ENCODE measurements at regions not wholly inside any gene's neighbourhood (a gene's known extent, or its start where the extent isn't known, plus 50 kb on each side); places are given as distances from the start of the nearest gene placed in this dataset.

- FAIRE-seq = no peak
- Histone ChIP-seq H3K9ac (ENCODE audit: low read length in 3 of 3) (no peak overlapping the region), H3K27ac (ENCODE audit: low read depth in 2 of 2, low read length in 2 of 2) (no peak overlapping the region), H3K4me1 (ENCODE audit: control insufficient read depth in 2 of 3, insufficient read depth in 2 of 3, low read depth in 1 of 3, low read length in 3 of 3) (no peaks in the 10 kb centered on the region), H3K4me3 (ENCODE audit: low read length in 3 of 3) (no peak overlapping the region), H3K36me3 (ENCODE audit: control insufficient read depth in 2 of 3, insufficient read depth in 3 of 3, low read length in 3 of 3) (no peaks in the 10 kb centered on the region), H3K27me3 (ENCODE audit: control insufficient read depth, insufficient read depth, low read length) (no peaks in the 10 kb centered on the region), H3K9me3 (ENCODE audit: control insufficient read depth in 2 of 3, insufficient read depth in 1 of 3, low read length in 3 of 3) (no peaks in the 10 kb centered on the region)
- intact Hi-C loops (cut with DNase I) = no loop called here
- TF ChIP-seq CTCF (IDR thresholded peaks at IDR 0.05; ENCODE audit: borderline replicate concordance, extremely low read depth, insufficient read depth) = no peak
- no peak for DNase-seq
These were observed 156.0 kb upstream of the SALL1 start for GRCh38 chr16:51306886-51307595.

GRCh38 chr16:51306116-51306515 lies 155.0 kb upstream of the SALL1 start:
- no peak overlapping the region for H3K27ac ChIP-seq (ENCODE audit: low read depth in 2 of 2, low read length in 2 of 2)
- no peak for FAIRE-seq
- H3K36me3 ChIP-seq (ENCODE audit: control insufficient read depth in 2 of 3, insufficient read depth in 3 of 3, low read length in 3 of 3) = no peaks in the 10 kb centered on the region
- no peaks in the 10 kb centered on the region for H3K27me3 ChIP-seq (ENCODE audit: control insufficient read depth, insufficient read depth, low read length)
- H3K4me1 ChIP-seq (ENCODE audit: control insufficient read depth in 2 of 3, insufficient read depth in 2 of 3, low read depth in 1 of 3, low read length in 3 of 3) = no peaks in the 10 kb centered on the region
- TF ChIP-seq CTCF (IDR thresholded peaks at IDR 0.05; ENCODE audit: borderline replicate concordance, extremely low read depth, insufficient read depth) = no peak
- no peak overlapping the region for H3K9ac ChIP-seq (ENCODE audit: low read length in 3 of 3)
- no peak for DNase-seq
- H3K4me3 ChIP-seq (ENCODE audit: low read length in 3 of 3) = no peak overlapping the region
- intact Hi-C loops (cut with DNase I) = no loop called here
- no peaks in the 10 kb centered on the region for H3K9me3 ChIP-seq (ENCODE audit: control insufficient read depth in 2 of 3, insufficient read depth in 1 of 3, low read length in 3 of 3)

- no peak for TF ChIP-seq CTCF (IDR thresholded peaks at IDR 0.05; ENCODE audit: borderline replicate concordance, extremely low read depth, insufficient read depth)
- Histone ChIP-seq H3K9ac (ENCODE audit: low read length in 3 of 3) (no peak overlapping the region), H3K9me3 (ENCODE audit: control insufficient read depth in 2 of 3, insufficient read depth in 1 of 3, low read length in 3 of 3) (no peaks in the 10 kb centered on the region), H3K36me3 (ENCODE audit: control insufficient read depth in 2 of 3, insufficient read depth in 3 of 3, low read length in 3 of 3) (no peaks in the 10 kb centered on the region), H3K4me1 (ENCODE audit: control insufficient read depth in 2 of 3, insufficient read depth in 2 of 3, low read depth in 1 of 3, low read length in 3 of 3) (no peaks in the 10 kb centered on the region), H3K4me3 (ENCODE audit: low read length in 3 of 3) (no peak overlapping the region), H3K27ac (ENCODE audit: low read depth in 2 of 2, low read length in 2 of 2) (no peak overlapping the region), H3K27me3 (ENCODE audit: control insufficient read depth, insufficient read depth, low read length) (no peaks in the 10 kb centered on the region)
- no peak for DNase-seq
- FAIRE-seq = no peak
- intact Hi-C loops (cut with DNase I) = no loop called here
These were observed 154.3 kb upstream of the SALL1 start for GRCh38 chr16:51305337-51305736.

GRCh38 chr16:51302042-51302441 lies 151.0 kb upstream of the SALL1 start:
- intact Hi-C loops (cut with DNase I) = no loop called here
- Histone ChIP-seq H3K36me3 (ENCODE audit: control insufficient read depth in 2 of 3, insufficient read depth in 3 of 3, low read length in 3 of 3) (no peaks in the 10 kb centered on the region), H3K9ac (ENCODE audit: low read length in 3 of 3) (no peak overlapping the region), H3K4me3 (ENCODE audit: low read length in 3 of 3) (no peak overlapping the region), H3K27ac (ENCODE audit: low read depth in 2 of 2, low read length in 2 of 2) (no peak overlapping the region), H3K9me3 (ENCODE audit: control insufficient read depth in 2 of 3, insufficient read depth in 1 of 3, low read length in 3 of 3) (no peaks in the 10 kb centered on the region), H3K27me3 (ENCODE audit: control insufficient read depth, insufficient read depth, low read length) (no peaks in the 10 kb centered on the region), H3K4me1 (ENCODE audit: control insufficient read depth in 2 of 3, insufficient read depth in 2 of 3, low read depth in 1 of 3, low read length in 3 of 3) (no peaks in the 10 kb centered on the region)
- DNase-seq = no peak
- no peak for FAIRE-seq
- no peak for TF ChIP-seq CTCF (IDR thresholded peaks at IDR 0.05; ENCODE audit: borderline replicate concordance, extremely low read depth, insufficient read depth)
